Colonic mucosa (tissue), 4 donors: ENCODE measurements at regions not wholly inside any gene's neighbourhood (a gene's known extent, or its start where the extent isn't known, plus 50 kb on each side); places are given as distances from the start of the nearest gene placed in this dataset.

Source experiments
- DNase-seq: peaks from one replicate; pipeline ENCODE4 v3.0.0-alpha.2; 2020
- H3K27ac ChIP-seq: fragments of 200-600 bp; one replicate; pipeline ENCODE4 v1.8.0; 2021
- H3K27me3 ChIP-seq: fragments of 200-600 bp; one replicate; pipeline ENCODE4 v1.8.0; 2021
- H3K36me3 ChIP-seq: fragments of 200-600 bp; one replicate; pipeline ENCODE4 v1.8.0; 2021
- H3K4me1 ChIP-seq: fragments of 200-600 bp; one replicate; pipeline ENCODE4 v1.8.0; 2021; ENCODE audit warnings: mild to moderate bottlenecking
- H3K4me3 ChIP-seq: fragments of 200-600 bp; one replicate; pipeline ENCODE4 v1.8.0; 2021
- H3K9ac ChIP-seq, 2 donors: one replicate each; pipeline ENCODE4 v1.7.0; 2013; ENCODE audit warnings: control low read depth in 2 of 2, low read depth in 2 of 2, low read length in 2 of 2
- H3K9me3 ChIP-seq: fragments of 200-600 bp; one replicate; pipeline ENCODE4 v1.8.0; 2021
- CTCF ChIP-seq: fragments of 200-600 bp; IDR thresholded peaks from one replicate; pipeline ENCODE4 v1.8.0; 2022; ENCODE audit warnings: antibody characterized with exemption, mild to moderate bottlenecking
- intact Hi-C: fragments of 100-400 bp; cut with DNase I; formaldehyde crosslinking; loops from one replicate; pipeline ENCODE4 v1.14.1; 2022
- donor health status: healthy.
- donor health status: DM: no; HTN: no; CAD: no.
- donor health status: DM: no; HTN: no; CAD: no.

- TF ChIP-seq CTCF, result no peak
- Histone ChIP-seq H3K4me1 (no peaks in the 10 kb centered on the region), H3K36me3 (no peaks in the 10 kb centered on the region), H3K27ac (no peak overlapping the region), H3K27me3 (no peaks in the 10 kb centered on the region), H3K9me3 (no peaks in the 10 kb centered on the region), H3K9ac (no peak overlapping the region), H3K4me3 (no peak overlapping the region)
- intact Hi-C loops, result no loop called here
- DNase-seq, result no peak
Measured at GRCh38 chr18:76771192-76771799, 51.1 kb upstream of the ZNF236 start.

GRCh38 chr18:76767954-76768353 is 54.4 kb upstream of the ZNF236 start:
- Histone ChIP-seq H3K27me3 (no peaks in the 10 kb centered on the region), H3K9me3 (no peaks in the 10 kb centered on the region), H3K9ac (no peak overlapping the region), H3K36me3 (no peaks in the 10 kb centered on the region), H3K27ac (no peak overlapping the region), H3K4me3 (no peak overlapping the region), H3K4me1 (no peaks in the 10 kb centered on the region)
- DNase-seq, result no peak
- TF ChIP-seq CTCF, result no peak
- intact Hi-C loops, result no loop called here

GRCh38 chr18:76766429-76766828 is 55.9 kb upstream of the ZNF236 start:
- H3K9me3 ChIP-seq, result no peaks in the 10 kb centered on the region
- no peak overlapping the region for H3K4me3 ChIP-seq
- no peaks in the 10 kb centered on the region for H3K27me3 ChIP-seq
- intact Hi-C loops, result no loop called here
- H3K9ac ChIP-seq, result no peak overlapping the region
- DNase-seq, result no peak
- H3K4me1 ChIP-seq, result no peaks in the 10 kb centered on the region
- H3K27ac ChIP-seq, result no peak overlapping the region
- no peak for TF ChIP-seq CTCF
- no peaks in the 10 kb centered on the region for H3K36me3 ChIP-seq

- H3K4me1 ChIP-seq, result no peaks in the 10 kb centered on the region
- H3K9ac ChIP-seq, result no peak overlapping the region
- H3K9me3 ChIP-seq, result no peaks in the 10 kb centered on the region
- H3K36me3 ChIP-seq, result no peaks in the 10 kb centered on the region
- no peak overlapping the region for H3K4me3 ChIP-seq
- intact Hi-C loops, result no loop called here
- DNase-seq, result no peak
- no peak overlapping the region for H3K27ac ChIP-seq
- no peaks in the 10 kb centered on the region for H3K27me3 ChIP-seq
- no peak for TF ChIP-seq CTCF
Measured at GRCh38 chr18:76765649-76766048, 56.7 kb upstream of the ZNF236 start.

GRCh38 chr18:76764291-76764901 is 58.0 kb upstream of the ZNF236 start:
- Histone ChIP-seq H3K4me1 (no peaks in the 10 kb centered on the region), H3K36me3 (no peaks in the 10 kb centered on the region), H3K9me3 (no peaks in the 10 kb centered on the region), H3K9ac (no peak overlapping the region), H3K27ac (no peak overlapping the region), H3K27me3 (no peaks in the 10 kb centered on the region), H3K4me3 (no peak overlapping the region)
- intact Hi-C loops, result no loop called here
- TF ChIP-seq CTCF, result no peak
- DNase-seq, result no peak
